ENCODE measurements at regions not wholly inside any gene's neighbourhood (a gene's known extent, or its start where the extent isn't known, plus 50 kb on each side); places are given as distances from the start of the nearest gene placed in this dataset.

DNA sequence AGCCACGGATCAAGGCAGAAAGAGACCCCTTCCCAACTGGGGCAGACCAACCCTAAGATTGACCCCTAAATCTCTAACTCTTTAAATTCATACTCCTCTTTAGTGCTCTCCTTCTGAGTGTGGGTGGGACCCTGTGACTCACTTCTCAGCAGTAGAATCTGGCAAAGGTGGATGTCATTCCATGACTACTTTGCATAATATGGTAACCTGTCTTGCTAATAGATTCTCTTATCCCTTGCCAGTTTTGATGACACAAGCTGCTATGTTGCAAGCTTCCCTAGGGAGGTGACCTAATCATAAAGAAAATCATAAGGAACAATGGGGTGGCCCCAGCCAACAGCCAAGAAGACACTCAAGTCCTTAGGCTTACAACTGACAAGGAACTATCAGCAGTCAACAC lies 155.4 kb upstream of the VWC2 start:
- TF ChIP-seq CTCF (IDR thresholded peaks at IDR 0.05; ENCODE audit: low read length, missing control alignments): no peak
- H3K4me3 ChIP-seq (replicated peaks; ENCODE audit: low read depth, low read length): no peak overlapping the region
- no peak for DNase-seq (ENCODE audit: low read depth)

GRCh38 chr7:49623943-49624342 lies 149.5 kb upstream of the VWC2 start:
- TF ChIP-seq CTCF (IDR thresholded peaks at IDR 0.05; ENCODE audit: low read length, missing control alignments): no peak
- DNase-seq (ENCODE audit: low read depth): no peak
- H3K4me3 ChIP-seq (replicated peaks; ENCODE audit: low read depth, low read length): no peak overlapping the region

- no peak overlapping the region for H3K4me3 ChIP-seq (replicated peaks; ENCODE audit: low read depth, low read length)
- no peak for TF ChIP-seq CTCF (IDR thresholded peaks at IDR 0.05; ENCODE audit: low read length, missing control alignments)
- DNase-seq (ENCODE audit: low read depth): no peak
These were observed 148.8 kb upstream of the VWC2 start for GRCh38 chr7:49624611-49625010.

DNA sequence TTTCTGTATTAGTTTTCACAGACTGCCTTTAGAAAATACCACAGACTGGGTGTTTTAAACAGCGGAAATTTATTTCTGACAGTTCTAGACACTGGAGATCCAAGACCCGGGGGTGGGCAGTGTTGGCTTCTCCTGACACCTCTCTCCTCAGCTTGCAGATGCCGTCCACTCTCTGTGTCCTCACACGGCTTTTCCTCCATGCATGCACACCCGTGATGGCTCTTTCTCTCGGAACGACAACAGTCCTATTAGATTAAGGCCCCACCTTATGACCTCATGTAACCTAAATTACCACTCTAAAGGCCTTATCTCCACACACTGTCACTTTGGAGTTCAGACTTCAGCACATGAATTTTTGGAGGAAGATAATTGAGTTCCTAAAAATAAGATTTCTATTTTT lies 142.9 kb upstream of the VWC2 start:
- TF ChIP-seq CTCF (IDR thresholded peaks at IDR 0.05; ENCODE audit: low read length, missing control alignments): no peak
- no peak overlapping the region for H3K4me3 ChIP-seq (replicated peaks; ENCODE audit: low read depth, low read length)
- DNase-seq (ENCODE audit: low read depth): no peak

DNA sequence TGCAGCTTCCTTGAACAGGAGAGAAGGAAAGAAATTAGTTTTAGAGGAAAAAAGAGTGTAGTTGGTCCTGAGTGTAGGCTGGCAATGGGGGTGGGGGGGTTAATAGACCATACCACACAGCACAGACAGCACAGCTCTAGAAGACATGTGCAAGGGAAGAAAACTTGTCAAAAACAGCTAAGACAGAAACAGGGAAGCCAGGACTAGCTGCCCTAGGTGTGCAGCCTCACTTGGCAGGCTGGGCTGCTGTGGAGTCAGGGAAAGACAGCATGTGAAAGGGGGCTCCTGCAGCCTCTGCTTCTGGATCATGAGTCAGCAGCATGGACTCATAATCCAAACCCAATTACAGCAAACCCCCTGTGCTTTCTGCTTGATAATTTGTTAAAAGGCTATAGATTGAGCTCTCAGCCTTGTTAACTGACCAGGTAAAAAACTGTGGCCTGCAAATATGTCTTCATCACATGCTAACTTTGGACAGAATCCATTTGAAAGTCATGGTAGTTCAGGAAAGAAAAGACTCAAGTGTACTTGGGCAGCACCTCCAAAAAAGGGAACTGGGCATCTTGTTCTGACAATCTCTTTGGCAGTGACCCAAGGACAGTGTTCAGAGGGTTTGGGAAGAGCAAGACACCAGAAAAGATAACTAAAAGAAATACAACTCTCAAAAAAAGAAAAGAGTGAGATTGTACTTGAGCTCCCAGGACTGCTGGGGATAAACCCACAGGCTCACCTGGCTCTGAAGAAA lies 142.2 kb upstream of the VWC2 start:
- H3K4me3 ChIP-seq (replicated peaks; ENCODE audit: low read depth, low read length): no peak overlapping the region
- DNase-seq (ENCODE audit: low read depth): no peak
- no peak for TF ChIP-seq CTCF (IDR thresholded peaks at IDR 0.05; ENCODE audit: low read length, missing control alignments)

DNA sequence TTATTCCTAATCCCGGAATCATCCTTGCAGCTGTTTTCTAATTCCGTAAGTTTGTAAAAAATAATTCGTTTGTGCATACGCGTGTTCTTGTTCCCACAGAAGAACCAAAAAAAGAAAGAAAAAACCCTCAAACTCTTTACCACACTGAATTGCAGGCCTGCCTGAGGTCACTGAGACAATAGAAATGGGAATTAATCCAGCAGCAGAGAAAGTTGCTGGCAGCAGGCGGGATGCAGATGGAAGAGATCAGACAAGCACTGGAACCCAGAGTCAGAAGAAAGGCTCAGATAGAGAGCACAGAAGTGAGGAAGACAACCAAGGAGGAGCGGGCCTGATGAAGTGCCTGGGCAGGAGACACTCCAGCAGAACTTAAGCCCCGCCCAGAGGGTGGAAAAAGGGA lies 141.5 kb upstream of the VWC2 start:
- no peak for TF ChIP-seq CTCF (IDR thresholded peaks at IDR 0.05; ENCODE audit: low read length, missing control alignments)
- H3K4me3 ChIP-seq (replicated peaks; ENCODE audit: low read depth, low read length): no peak overlapping the region
- DNase-seq (ENCODE audit: low read depth): no peak

DNA sequence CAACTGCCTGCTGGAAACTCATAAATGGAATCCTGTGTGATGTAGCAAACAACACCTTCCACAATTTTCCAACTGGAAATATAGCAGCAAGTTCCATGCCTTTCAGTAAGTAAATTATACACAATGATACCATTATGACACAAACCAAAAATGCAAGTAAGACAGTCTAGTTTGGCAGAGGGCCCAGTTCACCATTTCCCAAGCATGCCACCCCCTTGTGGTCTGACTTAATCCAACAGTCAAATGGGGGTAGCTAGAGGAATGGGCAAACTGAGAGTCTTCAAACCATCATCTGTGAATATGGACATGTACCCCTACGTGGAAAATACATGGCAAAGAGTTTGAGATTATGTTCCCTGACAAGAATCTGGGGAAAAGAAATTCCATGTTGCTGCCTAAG lies 137.6 kb upstream of the VWC2 start:
- H3K4me3 ChIP-seq (replicated peaks; ENCODE audit: low read depth, low read length): no peak overlapping the region
- no peak for TF ChIP-seq CTCF (IDR thresholded peaks at IDR 0.05; ENCODE audit: low read length, missing control alignments)
- DNase-seq (ENCODE audit: low read depth): no peak
